HG03039 (cell line): ENCODE measurements at regions not wholly inside any gene's neighbourhood (a gene's known extent, or its start where the extent isn't known, plus 50 kb on each side); places are given as distances from the start of the nearest gene placed in this dataset.
"Not testable (repeated sequence)": the region's sequence is repeated elsewhere in the genome, so short reads cannot be mapped to it uniquely, and the experiment has no call there.

Experiments
- ATAC-seq: cut with Tn5 transposase; IDR thresholded peaks from one replicate; pipeline ENCODE4 v1.9.1; 2021; ENCODE audit warnings: mild to moderate bottlenecking, moderate library complexity; ENCODE audit not compliant: unreplicated experiment

DNA sequence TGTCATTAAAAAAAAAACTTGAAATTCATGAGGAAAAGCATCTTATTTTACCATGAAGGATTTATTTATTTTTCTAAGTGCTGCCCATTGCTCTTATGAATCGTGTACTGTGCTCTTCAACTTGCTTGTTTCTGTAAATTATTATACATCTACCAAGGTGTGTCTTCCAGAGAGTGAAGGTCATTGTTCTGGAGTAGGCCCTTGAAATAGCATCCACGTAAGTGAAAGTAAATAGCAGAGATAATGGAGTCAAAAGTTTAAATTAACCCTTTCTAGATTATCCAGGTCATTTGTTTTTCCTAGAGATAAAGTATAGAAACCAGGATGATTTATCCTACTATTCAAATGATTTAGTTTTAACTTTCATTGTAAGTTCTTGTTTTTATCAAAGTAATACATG is 473.1 kb downstream of the DIRAS2 start:
- no peak for ATAC-seq

DNA sequence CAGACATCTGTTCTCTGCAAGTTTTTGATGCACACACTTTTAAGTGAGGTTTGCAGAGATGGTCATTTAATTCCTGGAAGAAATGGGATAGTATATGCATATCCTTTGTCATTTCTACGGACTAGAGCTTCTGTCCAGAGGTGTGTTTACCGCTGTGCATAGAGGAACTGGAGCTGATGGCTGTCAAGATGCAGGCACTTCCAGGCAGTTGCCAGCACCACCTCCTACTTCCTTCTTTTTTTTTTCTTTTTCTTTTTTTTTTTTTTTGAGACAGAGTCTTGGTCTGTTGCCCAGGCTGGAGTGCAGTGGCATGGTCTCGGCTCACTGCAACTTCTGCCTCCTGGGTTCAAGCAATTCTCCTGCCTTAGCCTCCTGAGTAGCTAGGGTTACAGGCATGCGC is 468.7 kb downstream of the DIRAS2 start:
- not testable (repeated sequence) for ATAC-seq

GRCh38 chr9:90174346-90174745 is 468.3 kb downstream of the DIRAS2 start:
- not testable (repeated sequence) for ATAC-seq

DNA sequence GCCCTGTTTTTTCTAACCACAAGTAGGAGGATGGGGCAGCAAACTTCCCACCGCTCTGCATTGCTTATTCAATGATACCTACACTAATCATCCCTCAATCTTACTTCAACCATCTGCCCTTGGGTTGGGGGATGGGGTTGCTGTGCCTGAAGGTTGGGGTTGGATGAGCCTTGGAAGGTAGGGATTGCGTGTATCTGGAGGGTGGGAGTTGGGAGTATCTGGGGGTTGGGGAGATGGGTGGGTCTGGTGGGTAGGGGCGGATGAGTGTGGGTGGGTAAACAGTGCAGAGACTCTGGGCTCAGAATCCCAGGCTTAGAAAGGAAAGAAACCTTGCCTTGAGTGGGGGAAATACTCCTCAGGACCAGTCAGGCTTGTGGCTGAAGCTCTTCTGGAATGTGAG is 467.4 kb downstream of the DIRAS2 start:
- no peak for ATAC-seq

DNA sequence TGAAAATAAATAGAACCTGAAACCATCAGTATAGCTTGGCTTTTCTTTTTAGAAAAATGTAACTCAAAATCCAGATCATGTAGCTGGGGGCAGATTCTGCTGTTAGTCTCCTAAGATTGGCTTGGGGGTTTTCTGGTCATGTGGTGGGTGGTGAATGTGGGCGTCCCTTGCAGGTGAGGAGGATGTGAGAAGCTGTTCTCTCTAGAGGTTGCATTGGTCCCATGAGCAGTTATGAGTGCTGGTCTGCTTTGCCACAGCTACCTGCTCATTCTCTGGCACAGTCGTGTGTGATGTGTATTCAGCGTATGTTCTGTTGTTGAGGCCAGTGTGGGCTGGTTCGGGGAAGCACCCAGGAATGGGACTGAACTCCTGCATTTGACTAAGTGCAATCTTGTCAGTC is 466.8 kb downstream of the DIRAS2 start:
- ATAC-seq, result no peak

DNA sequence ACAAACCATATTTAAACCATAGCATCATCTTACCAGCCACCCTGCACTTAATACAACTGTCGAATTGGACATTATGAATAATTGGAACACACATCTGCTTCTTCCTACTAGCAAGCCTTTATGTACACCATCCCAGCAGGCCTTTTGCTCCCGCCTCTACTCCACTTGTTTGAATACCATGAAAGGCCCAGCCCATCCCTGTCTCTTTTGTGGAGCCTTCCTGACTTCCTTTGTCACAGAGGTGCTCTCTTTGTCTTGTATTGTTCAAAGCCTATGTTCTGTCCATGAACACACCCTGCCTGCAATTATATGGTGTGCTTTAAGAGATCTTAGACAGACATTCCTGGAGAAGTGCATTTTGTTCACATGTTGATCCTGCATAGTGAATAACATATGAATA is 465.7 kb downstream of the DIRAS2 start:
- no peak for ATAC-seq

DNA sequence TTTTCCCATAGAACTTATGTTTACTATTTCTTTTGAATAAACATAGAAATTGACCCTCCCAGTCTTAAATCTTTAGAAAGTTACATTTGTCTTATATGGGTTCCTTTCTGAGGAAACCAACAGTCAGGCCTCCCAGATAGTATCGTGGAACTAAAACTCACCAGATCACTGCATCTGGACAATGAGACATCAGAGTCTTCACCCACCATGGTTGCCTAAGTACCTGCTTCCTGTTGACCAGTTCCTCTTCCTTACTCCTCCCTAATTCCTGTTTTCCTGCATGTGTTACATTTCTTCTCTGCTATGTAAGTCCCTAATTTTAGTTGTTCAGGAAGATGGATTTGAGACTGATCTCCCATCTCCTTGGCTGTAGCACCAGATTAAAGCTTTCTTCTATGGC is 462.2 kb downstream of the DIRAS2 start:
- no peak for ATAC-seq

- ATAC-seq, result no peak
Measured at GRCh38 chr9:90188656-90189055, 454.0 kb downstream of the DIRAS2 start.

DNA sequence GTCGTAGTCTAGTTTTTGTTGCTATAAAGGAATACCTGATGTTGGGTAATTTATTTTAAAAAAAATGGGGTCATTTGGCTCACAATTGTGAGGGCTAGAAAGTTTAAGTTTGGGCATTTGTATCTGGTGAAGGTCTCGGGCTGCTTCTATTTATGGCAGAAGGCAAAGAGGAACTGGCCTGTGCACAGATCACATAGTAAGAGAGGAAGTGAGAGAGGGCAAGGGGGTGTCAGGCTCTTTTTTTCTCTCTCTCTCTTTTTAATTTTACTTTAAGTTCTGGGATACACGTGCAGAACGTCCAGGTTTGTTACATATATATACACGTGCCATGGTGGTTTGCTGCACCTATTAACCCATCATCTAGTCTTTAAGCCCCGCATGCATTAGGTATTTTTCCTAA is 453.3 kb downstream of the DIRAS2 start:
- no peak for ATAC-seq

GRCh38 chr9:90192465-90192864 is 450.2 kb downstream of the DIRAS2 start:
- ATAC-seq, result not testable (repeated sequence)

- no peak for ATAC-seq
Measured at GRCh38 chr9:90198956-90199355, 443.7 kb downstream of the DIRAS2 start.

DNA sequence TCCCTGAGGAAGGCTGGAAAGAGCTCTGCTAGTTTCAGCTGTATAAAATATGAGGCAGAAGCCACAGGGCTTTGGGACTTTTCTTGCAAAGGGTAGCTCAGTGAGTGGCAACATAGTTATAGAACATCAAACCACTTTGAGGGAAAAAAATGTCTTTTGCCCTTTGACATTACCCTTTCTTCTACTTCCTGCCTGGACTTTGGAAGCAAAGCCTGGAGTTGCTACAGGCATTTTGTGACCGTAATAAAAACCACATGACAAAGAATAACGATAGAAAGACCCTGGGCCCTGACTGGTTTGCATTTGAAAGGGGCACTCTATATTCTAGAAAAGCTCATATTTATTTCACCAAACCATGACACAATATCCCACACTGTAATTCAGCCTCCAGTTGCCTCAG is 440.9 kb downstream of the DIRAS2 start:
- no peak for ATAC-seq

GRCh38 chr9:90204128-90204831 is 438.3 kb downstream of the DIRAS2 start:
- ATAC-seq, result no peak

- not testable (repeated sequence) for ATAC-seq
Measured at GRCh38 chr9:90213045-90213444, 429.6 kb downstream of the DIRAS2 start.

GRCh38 chr9:90219548-90220118 is 423.0 kb downstream of the DIRAS2 start:
- no peak for ATAC-seq

DNA sequence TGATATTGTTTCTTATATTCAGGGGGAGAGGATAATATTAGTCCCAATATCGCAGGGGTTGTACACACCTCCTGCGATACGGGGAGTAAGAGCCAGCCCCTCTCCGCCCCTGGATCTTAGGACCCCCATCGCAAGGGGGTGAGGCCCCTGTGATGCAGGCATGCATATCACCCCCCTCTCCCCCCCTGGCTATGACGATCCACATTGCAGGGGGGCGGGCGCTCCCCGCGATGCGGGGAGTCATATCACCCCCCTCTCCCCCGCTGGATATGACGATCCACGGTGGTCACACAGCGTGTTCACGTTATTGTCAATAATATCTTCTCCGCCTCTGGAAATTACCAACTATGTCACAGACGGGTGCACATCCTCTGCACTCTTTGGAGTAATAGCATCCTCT is 420.7 kb downstream of the DIRAS2 start:
- ATAC-seq, result not testable (repeated sequence)

- ATAC-seq, result not testable (repeated sequence)
Measured at GRCh38 chr9:90226839-90227338, 415.7 kb downstream of the DIRAS2 start.

DNA sequence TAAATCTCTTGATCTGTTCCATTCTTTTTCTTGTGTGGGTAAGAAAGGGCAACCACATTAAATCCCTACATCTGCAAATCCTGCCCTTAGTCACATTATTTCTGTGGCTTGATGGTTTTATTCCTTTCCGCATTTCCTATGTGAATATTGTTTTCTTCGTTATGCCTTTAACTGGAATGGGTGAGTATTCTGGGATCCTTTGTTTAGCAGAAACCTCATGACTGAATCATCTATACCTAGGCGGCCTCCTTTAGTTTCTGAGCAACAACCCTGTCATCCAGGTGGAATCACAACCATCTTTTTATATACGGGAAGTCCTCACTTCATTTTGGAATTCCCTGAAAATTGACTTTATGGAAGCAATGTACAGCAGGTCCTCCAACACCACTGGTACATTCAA is 409.5 kb downstream of the DIRAS2 start:
- not testable (repeated sequence) for ATAC-seq

GRCh38 chr9:90240541-90240940 is 402.1 kb downstream of the DIRAS2 start:
- no peak for ATAC-seq

DNA sequence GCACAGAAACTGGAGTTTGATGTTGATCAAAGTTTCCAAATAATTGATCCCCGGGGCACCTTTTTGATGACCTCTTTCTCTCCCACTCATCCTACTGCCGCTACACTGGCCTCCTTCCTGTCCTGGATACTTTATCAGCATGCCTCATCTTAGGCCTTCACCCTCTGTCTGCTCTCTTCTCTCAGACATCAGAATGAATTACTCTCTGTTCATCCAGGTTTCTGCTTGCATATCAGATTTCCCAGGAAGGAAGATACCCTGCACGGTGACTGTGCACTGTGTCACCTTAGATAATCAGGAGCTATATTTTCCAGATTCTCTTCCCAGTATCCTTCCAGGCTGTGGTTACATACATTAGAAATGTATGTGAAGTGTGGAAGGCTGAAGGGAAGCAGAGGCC is 397.0 kb downstream of the DIRAS2 start:
- no peak for ATAC-seq

GRCh38 chr9:90249094-90249493 is 393.5 kb downstream of the DIRAS2 start:
- no peak for ATAC-seq

GRCh38 chr9:90251316-90251715 is 391.3 kb downstream of the DIRAS2 start:
- ATAC-seq, result no peak

DNA sequence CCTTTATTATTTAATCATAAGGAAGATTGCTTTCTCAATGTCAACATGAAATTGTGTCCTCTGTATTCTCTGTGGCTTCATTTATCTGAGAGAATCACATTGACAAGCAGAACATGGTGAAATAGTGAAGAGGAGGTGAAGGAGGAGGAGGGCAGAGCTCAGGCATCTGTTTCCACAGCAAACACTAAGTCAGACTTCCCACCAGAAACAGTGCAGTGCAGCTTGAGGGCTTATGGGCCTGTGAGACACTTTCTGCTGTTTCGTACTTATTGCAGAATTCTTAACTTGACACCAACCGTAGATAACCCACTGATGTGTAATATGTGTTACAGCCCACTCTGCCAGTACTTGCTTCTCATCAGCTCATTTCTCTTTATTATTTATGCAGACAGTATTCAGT is 386.3 kb downstream of the DIRAS2 start:
- no peak for ATAC-seq
